ENCODE measurements at regions not wholly inside any gene's neighbourhood (a gene's known extent, or its start where the extent isn't known, plus 50 kb on each side); places are given as distances from the start of the nearest gene placed in this dataset.

DNA sequence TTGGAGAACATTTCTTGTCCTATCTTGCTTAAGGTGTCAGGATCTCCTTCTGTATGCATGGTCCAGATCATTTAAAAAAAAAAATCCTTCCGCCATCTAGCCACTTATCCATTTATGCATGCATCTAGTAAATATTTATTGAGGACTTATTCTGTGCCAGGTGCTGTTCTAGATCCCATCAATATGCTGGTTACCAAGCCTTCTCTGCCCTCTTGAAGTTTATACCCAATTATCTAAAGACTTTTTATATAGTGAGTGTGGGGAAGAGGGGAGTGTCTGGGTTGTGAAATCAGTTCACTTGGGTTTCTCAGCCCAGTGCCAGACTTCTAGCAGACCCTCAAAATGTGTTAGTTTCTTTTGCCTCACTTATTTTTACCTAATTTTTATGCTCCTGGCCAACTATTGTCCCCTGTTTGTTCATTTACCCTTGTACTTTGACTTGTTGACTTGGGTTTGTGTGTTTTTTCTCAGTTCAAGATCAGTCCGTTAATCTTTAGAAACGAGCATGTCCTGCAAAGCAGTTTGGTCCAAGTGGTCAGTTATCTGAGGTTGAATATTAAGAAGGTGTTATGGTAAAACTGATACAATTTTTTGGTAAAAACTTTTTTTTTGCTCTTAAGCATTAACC, 488.9 kb downstream of the PCNX1 start:
- Histone ChIP-seq H3K9me2 (ENCODE audit: insufficient read depth, low read length) (no peaks in the 10 kb centered on the region), H3K9ac (ENCODE audit: low read length) (no peak overlapping the region), H3K36me3 (ENCODE audit: insufficient read depth, low read length) (no peaks in the 10 kb centered on the region), H2AFZ (ENCODE audit: low read depth, low read length) (no peak overlapping the region), H3K4me2 (ENCODE audit: low read length) (no peak overlapping the region), H3K9me3 (ENCODE audit: low read length) (no peaks in the 10 kb centered on the region), H3K27me3 (ENCODE audit: insufficient read depth, low read depth, low read length) (no peaks in the 10 kb centered on the region), H3K4me3 (ENCODE audit: low read length) (no peak overlapping the region), H3K27ac (ENCODE audit: low read length) (no peak overlapping the region), H3K79me2 (replicated peaks; ENCODE audit: insufficient read depth, low read length) (no peaks in the 10 kb centered on the region), H4K20me1 (ENCODE audit: insufficient read depth) (no peaks in the 10 kb centered on the region), H3F3A (ENCODE audit: insufficient read depth, low read length, poor library complexity, severe bottlenecking) (no peaks in the 10 kb centered on the region)
- TF ChIP-seq EZH2 (IDR thresholded peaks at IDR 0.05; ENCODE audit: borderline replicate concordance, insufficient read depth, low read length, poor library complexity, severe bottlenecking): no peak
- TF ChIP-seq EP300 (conservative IDR thresholded peaks at IDR 0.05; ENCODE audit: poor library complexity, severe bottlenecking): no peak
- TF ChIP-seq CTCF (IDR thresholded peaks at IDR 0.05; ENCODE audit: poor library complexity, severe bottlenecking): no peak
- TF ChIP-seq RAD21 (conservative IDR thresholded peaks at IDR 0.05): no peak
- no peak for TF ChIP-seq REST (IDR thresholded peaks at IDR 0.05; ENCODE audit: borderline replicate concordance)
- TF ChIP-seq TAF1 (IDR thresholded peaks at IDR 0.05; ENCODE audit: low read depth): no peak
- TF ChIP-seq MXI1 (conservative IDR thresholded peaks at IDR 0.05; ENCODE audit: poor library complexity, severe bottlenecking): no peak
- TF ChIP-seq SMC3 (conservative IDR thresholded peaks at IDR 0.05; ENCODE audit: poor library complexity): no peak
- TF ChIP-seq POLR2AphosphoS5 (IDR thresholded peaks at IDR 0.05): no peak

DNA sequence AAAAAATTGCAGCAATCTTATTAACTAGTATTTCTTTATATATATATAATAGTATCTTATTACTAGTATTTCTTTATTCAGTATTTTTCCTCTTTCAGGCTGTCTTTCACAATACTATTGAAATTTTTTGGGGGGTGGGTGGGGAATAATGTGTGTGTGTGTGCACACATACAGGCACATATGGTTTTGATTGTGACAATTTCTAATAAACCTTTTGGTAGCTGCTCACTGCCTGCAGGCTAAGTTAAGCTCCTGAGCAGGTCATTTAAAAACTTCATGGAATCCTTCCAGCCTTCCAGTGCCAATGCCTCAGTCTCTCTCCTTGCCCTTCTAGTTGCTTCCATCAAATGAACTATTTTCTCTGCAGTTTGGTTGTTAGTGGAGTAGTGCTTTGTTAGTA, 490.1 kb downstream of the PCNX1 start:
- Histone ChIP-seq H2AFZ (ENCODE audit: low read depth, low read length) (no peak overlapping the region), H3K79me2 (replicated peaks; ENCODE audit: insufficient read depth, low read length) (no peaks in the 10 kb centered on the region), H3K27ac (ENCODE audit: low read length) (no peak overlapping the region), H3K27me3 (ENCODE audit: insufficient read depth, low read depth, low read length) (no peaks in the 10 kb centered on the region), H4K20me1 (ENCODE audit: insufficient read depth) (no peaks in the 10 kb centered on the region), H3K9ac (ENCODE audit: low read length) (no peak overlapping the region), H3K36me3 (ENCODE audit: insufficient read depth, low read length) (no peaks in the 10 kb centered on the region), H3K9me3 (ENCODE audit: low read length) (no peaks in the 10 kb centered on the region), H3K4me3 (ENCODE audit: low read length) (no peak overlapping the region), H3F3A (ENCODE audit: insufficient read depth, low read length, poor library complexity, severe bottlenecking) (no peaks in the 10 kb centered on the region), H3K9me2 (ENCODE audit: insufficient read depth, low read length) (no peaks in the 10 kb centered on the region), H3K4me2 (ENCODE audit: low read length) (no peak overlapping the region)
- no peak for TF ChIP-seq EP300 (conservative IDR thresholded peaks at IDR 0.05; ENCODE audit: poor library complexity, severe bottlenecking)
- TF ChIP-seq CTCF (IDR thresholded peaks at IDR 0.05; ENCODE audit: poor library complexity, severe bottlenecking): no peak
- TF ChIP-seq TAF1 (IDR thresholded peaks at IDR 0.05; ENCODE audit: low read depth): no peak
- no peak for TF ChIP-seq REST (IDR thresholded peaks at IDR 0.05; ENCODE audit: borderline replicate concordance)
- no peak for TF ChIP-seq SMC3 (conservative IDR thresholded peaks at IDR 0.05; ENCODE audit: poor library complexity)
- no peak for TF ChIP-seq MXI1 (conservative IDR thresholded peaks at IDR 0.05; ENCODE audit: poor library complexity, severe bottlenecking)
